ENCODE measurements at regions not wholly inside any gene's neighbourhood (a gene's known extent, or its start where the extent isn't known, plus 50 kb on each side); places are given as distances from the start of the nearest gene placed in this dataset.

- Histone ChIP-seq H3K27me3 (no peaks in the 10 kb centered on the region), H3K4me1 (no peaks in the 10 kb centered on the region), H3K4me3 (no peak overlapping the region), H3K9me3 (no peaks in the 10 kb centered on the region), H3K27ac (no peak overlapping the region), H3K36me3 (replicated peaks in 1 of 2; ENCODE audit: insufficient read depth in 1 of 2, low read depth in 2 of 2) (no peaks in the 10 kb centered on the region)
- 90 to 94% methylated on average over 4 of the region's 4 CpGs for WGBS, 2 donors
- TF ChIP-seq CTCF (IDR thresholded peaks at IDR 0.05) (no peak), POLR2A (IDR thresholded peaks at IDR 0.05) (no peak)
- DNase-seq: no peak
- ATAC-seq: no peak
- intact Hi-C loops (cut with DNase I): no loop called here
Observed at GRCh38 chr11:122360875-122361274, 244.9 kb upstream of the BLID start.

- Histone ChIP-seq H3K4me1 (no peaks in the 10 kb centered on the region), H3K27ac (no peak overlapping the region), H3K4me3 (no peak overlapping the region), H3K27me3 (no peaks in the 10 kb centered on the region), H3K9me3 (no peaks in the 10 kb centered on the region), H3K36me3 (replicated peaks in 1 of 2; ENCODE audit: insufficient read depth in 1 of 2, low read depth in 2 of 2) (no peaks in the 10 kb centered on the region)
- ATAC-seq: no peak
- 36 to 41% methylated on average over 11 of the region's 11 CpGs for WGBS, 2 donors
- TF ChIP-seq CTCF (IDR thresholded peaks at IDR 0.05): no peak
- TF ChIP-seq POLR2A (IDR thresholded peaks at IDR 0.05): no peak
- no peak for DNase-seq
- intact Hi-C loops (cut with DNase I): no loop called here
Observed at GRCh38 chr11:122359081-122359571, 243.1 kb upstream of the BLID start.

- WGBS, 2 donors: 49 to 55% methylated on average over 2 of the region's 2 CpGs
- DNase-seq (no peak), ATAC-seq (no peak)
- H3K4me3 ChIP-seq: no peak overlapping the region
- TF ChIP-seq CTCF (IDR thresholded peaks at IDR 0.05) (no peak), POLR2A (IDR thresholded peaks at IDR 0.05) (no peak)
- H3K27me3 ChIP-seq: no peaks in the 10 kb centered on the region
- H3K9me3 ChIP-seq: no peaks in the 10 kb centered on the region
- no peaks in the 10 kb centered on the region for H3K36me3 ChIP-seq (replicated peaks in 1 of 2; ENCODE audit: insufficient read depth in 1 of 2, low read depth in 2 of 2)
- no peaks in the 10 kb centered on the region for H3K4me1 ChIP-seq
- no peak overlapping the region for H3K27ac ChIP-seq
- intact Hi-C loops (cut with DNase I): no loop called here
Observed at GRCh38 chr11:122358292-122358691, 242.3 kb upstream of the BLID start.

GRCh38 chr11:122355968-122356367 lies 240.0 kb upstream of the BLID start:
- ATAC-seq (no peak), DNase-seq (no peak)
- H3K27ac ChIP-seq: no peak overlapping the region
- 94 to 96% methylated on average over 2 of the region's 2 CpGs for WGBS, 2 donors
- H3K36me3 ChIP-seq (replicated peaks in 1 of 2; ENCODE audit: insufficient read depth in 1 of 2, low read depth in 2 of 2): no peaks in the 10 kb centered on the region
- no peaks in the 10 kb centered on the region for H3K27me3 ChIP-seq
- no peak overlapping the region for H3K4me3 ChIP-seq
- intact Hi-C loops (cut with DNase I): no loop called here
- no peaks in the 10 kb centered on the region for H3K4me1 ChIP-seq
- TF ChIP-seq POLR2A (IDR thresholded peaks at IDR 0.05): no peak
- TF ChIP-seq CTCF (IDR thresholded peaks at IDR 0.05): no peak
- no peaks in the 10 kb centered on the region for H3K9me3 ChIP-seq

GRCh38 chr11:122354025-122354697 lies 238.1 kb upstream of the BLID start:
- 70 to 77% methylated on average over 3 of the region's 3 CpGs for WGBS, 2 donors
- Histone ChIP-seq H3K27me3 (no peaks in the 10 kb centered on the region), H3K4me3 (no peak overlapping the region), H3K4me1 (no peaks in the 10 kb centered on the region), H3K27ac (no peak overlapping the region), H3K9me3 (no peaks in the 10 kb centered on the region), H3K36me3 (replicated peaks in 1 of 2; ENCODE audit: insufficient read depth in 1 of 2, low read depth in 2 of 2) (no peaks in the 10 kb centered on the region)
- intact Hi-C loops (cut with DNase I): no loop called here
- ATAC-seq (no peak), DNase-seq (no peak)
- no peak for TF ChIP-seq CTCF (IDR thresholded peaks at IDR 0.05)
- TF ChIP-seq POLR2A (IDR thresholded peaks at IDR 0.05): no peak

All from body of pancreas (tissue), 4 donors.